Fibroblast of the aortic adventitia (primary cell): ENCODE measurements at regions not wholly inside any gene's neighbourhood (a gene's known extent, or its start where the extent isn't known, plus 50 kb on each side); places are given as distances from the start of the nearest gene placed in this dataset.
A peak's percentile ranks its signal among the peaks of the same experiment; 100 is the strongest.

Experiments used
- DNase-seq: peaks from one replicate; pipeline ENCODE4 v3.0.0-alpha.2; 2010; ENCODE audit warnings: low read depth
- H3K4me3 ChIP-seq: 2 replicates; pipeline ENCODE4 v1.5.1; 2011; ENCODE audit warnings: low read depth, mild to moderate bottlenecking, control low read depth, low read length, moderate library complexity
- TF ChIP-seq, protein P1 (sequence below): IDR thresholded peaks from 2 replicates; pipeline ENCODE4 v1.5.1; 2011; ENCODE audit warnings: mild to moderate bottlenecking, low read length, control low read depth, inconsistent platforms; ENCODE audit not compliant: insufficient read depth

- TF ChIP-seq, protein P1, sequence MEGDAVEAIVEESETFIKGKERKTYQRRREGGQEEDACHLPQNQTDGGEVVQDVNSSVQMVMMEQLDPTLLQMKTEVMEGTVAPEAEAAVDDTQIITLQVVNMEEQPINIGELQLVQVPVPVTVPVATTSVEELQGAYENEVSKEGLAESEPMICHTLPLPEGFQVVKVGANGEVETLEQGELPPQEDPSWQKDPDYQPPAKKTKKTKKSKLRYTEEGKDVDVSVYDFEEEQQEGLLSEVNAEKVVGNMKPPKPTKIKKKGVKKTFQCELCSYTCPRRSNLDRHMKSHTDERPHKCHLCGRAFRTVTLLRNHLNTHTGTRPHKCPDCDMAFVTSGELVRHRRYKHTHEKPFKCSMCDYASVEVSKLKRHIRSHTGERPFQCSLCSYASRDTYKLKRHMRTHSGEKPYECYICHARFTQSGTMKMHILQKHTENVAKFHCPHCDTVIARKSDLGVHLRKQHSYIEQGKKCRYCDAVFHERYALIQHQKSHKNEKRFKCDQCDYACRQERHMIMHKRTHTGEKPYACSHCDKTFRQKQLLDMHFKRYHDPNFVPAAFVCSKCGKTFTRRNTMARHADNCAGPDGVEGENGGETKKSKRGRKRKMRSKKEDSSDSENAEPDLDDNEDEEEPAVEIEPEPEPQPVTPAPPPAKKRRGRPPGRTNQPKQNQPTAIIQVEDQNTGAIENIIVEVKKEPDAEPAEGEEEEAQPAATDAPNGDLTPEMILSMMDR = no peak
- no peak overlapping the region for H3K4me3 ChIP-seq
- no peak for DNase-seq
Observed at GRCh38 chr9:109862452-109862851, 82.5 kb downstream of the PALM2AKAP2 start.

- no peak overlapping the region for H3K4me3 ChIP-seq
- DNase-seq = no peak
- TF ChIP-seq, protein P1 = no peak
Observed at GRCh38 chr9:109863961-109864360, 84.0 kb downstream of the PALM2AKAP2 start.

DNA sequence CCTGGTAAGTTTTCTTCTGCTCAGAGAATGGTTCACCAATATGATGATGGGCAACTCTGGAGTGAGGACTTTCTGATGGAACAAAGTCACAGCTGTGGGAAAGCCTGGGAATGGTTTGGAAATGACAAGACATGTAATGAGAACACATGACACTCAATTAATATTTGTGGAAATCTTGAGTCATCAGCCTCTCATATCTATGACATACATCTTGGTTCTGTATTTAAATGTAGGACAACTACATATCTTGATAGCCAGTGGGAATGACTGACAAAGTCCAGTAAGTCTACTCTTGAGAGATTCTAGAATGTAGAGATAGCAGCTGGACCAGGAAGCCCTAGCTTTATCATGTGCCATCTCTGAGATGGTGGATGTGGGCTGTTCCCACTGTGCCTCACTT is 85.5 kb downstream of the PALM2AKAP2 start:
- DNase-seq = no peak
- no peak overlapping the region for H3K4me3 ChIP-seq
- TF ChIP-seq, protein P1 = no peak

GRCh38 chr9:109868207-109868606 is 88.2 kb downstream of the PALM2AKAP2 start:
- TF ChIP-seq, protein P1 = no peak
- H3K4me3 ChIP-seq = no peak overlapping the region
- DNase-seq = peak; percentile 69

DNA sequence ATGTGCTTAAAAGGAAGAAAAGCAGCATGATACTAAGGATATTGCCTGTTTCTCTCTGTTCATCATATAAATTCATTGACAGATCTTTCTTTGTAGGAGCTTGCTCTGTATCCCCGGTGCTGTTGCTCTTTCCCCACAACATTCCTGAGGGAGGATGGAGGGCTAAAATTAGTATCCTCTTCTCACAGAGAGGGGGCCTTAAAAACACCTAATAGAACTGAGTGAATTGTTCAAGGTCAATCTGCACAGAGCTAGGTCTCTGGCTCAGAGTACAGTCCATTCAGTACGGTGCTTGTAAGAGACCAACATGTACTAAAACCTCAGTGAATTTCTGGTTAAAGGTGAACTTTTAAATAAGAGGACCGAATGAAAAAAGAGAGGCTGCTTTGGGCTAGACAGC is 88.7 kb downstream of the PALM2AKAP2 start:
- TF ChIP-seq, protein P1 = no peak
- no peak for DNase-seq

DNA sequence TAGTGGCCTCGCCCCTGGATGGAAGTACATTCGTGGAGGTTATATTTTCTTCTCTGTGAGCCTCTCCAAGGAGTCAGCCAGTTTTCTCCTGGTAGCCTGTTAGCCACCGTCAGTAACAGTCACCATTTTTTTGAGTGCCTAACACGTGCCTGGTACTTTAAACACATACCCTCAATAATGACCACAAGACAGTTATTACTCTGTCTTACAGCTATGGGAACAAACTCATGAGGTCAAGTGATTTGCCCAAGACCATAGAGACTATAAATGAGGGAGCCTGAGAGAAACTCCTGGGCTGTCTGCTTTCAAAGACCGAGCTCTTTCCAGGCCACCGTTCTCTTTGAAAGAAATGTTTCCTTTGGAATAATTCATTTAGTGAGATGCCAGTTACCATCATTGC is 90.4 kb downstream of the PALM2AKAP2 start:
- TF ChIP-seq, protein P1 = no peak
- H3K4me3 ChIP-seq = no peak overlapping the region
- DNase-seq = no peak

More for the DNA sequence above, 88.7 kb downstream of the PALM2AKAP2 start:
- H3K4me3 ChIP-seq = no peak overlapping the region

DNA sequence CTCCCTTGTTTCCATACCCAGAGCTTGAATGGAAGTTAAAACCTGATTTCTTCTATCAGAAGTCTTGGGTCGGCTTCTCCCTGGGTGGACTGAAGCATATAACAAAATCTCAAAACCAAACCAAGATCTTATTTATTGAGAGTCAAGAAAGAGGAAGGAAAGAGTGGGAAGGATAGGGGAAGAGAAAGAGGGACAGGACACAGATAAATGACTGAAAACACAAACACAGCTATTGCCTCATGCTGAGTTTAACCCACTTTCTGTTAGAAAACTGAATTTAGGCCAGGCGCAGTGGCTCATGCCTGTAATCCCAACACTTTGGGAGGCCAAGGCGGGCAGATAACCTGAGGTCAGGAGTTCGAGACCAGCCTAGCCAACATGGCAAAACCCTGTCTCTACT is 92.9 kb downstream of the PALM2AKAP2 start:
- no peak for DNase-seq
- H3K4me3 ChIP-seq = no peak overlapping the region
- TF ChIP-seq, protein P1 = no peak
